ENCODE measurements at regions not wholly inside any gene's neighbourhood (a gene's known extent, or its start where the extent isn't known, plus 50 kb on each side); places are given as distances from the start of the nearest gene placed in this dataset.

- TF ChIP-seq CTCF (IDR thresholded peaks at IDR 0.05; ENCODE audit: low read depth, low read length, poor library complexity, severe bottlenecking), result no peak
- no peak for TF ChIP-seq EZH2phosphoT487 (IDR thresholded peaks at IDR 0.05; ENCODE audit: borderline replicate concordance, low read length)
Measured at GRCh38 chr11:127106938-127107337, 106.4 kb upstream of the KIRREL3 start.

Data from DOHH2 (cell line).